ENCODE measurements at regions not wholly inside any gene's neighbourhood (a gene's known extent, or its start where the extent isn't known, plus 50 kb on each side); places are given as distances from the start of the nearest gene placed in this dataset.

DNA sequence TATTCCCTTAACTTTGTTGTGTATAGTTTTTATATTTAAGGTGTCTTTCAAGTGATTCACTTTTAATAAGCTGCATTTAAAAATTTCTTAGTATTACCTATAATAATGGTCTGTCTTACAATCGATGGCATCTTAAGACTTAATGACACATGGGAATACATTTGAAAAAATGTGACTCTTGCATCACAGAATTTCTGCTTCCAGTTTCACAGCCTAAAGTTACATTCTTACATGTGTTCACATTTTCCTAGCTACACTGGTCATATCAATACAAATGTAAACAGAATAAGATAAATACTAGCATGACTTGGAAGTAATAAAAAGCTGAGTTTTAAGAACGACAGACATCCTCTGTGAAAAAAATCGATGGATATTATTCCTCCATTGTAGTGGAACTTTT lies 1597.1 kb upstream of the MIR17HG start:
- H3K79me2 ChIP-seq (ENCODE audit: low read length) = no peaks in the 10 kb centered on the region
- H3K9me3 ChIP-seq (ENCODE audit: low read length) = no peaks in the 10 kb centered on the region
- DNase-seq = no peak
- H4K20me1 ChIP-seq (ENCODE audit: insufficient read depth, low read depth, low read length) = no peaks in the 10 kb centered on the region
- no peaks in the 10 kb centered on the region for H3K36me3 ChIP-seq (ENCODE audit: insufficient read depth, low read length)
- no peaks in the 10 kb centered on the region for H3K4me1 ChIP-seq (ENCODE audit: low read length)
- no peak overlapping the region for H3K4me3 ChIP-seq (ENCODE audit: low read length)
- H3K4me2 ChIP-seq (ENCODE audit: low read depth, low read length, poor library complexity, severe bottlenecking) = no peak overlapping the region
- H3K9me2 ChIP-seq (replicated peaks; ENCODE audit: insufficient read depth, low read length) = no peaks in the 10 kb centered on the region
- H3K27ac ChIP-seq (ENCODE audit: low read length) = no peak overlapping the region
- H3K9ac ChIP-seq (ENCODE audit: low read length) = no peak overlapping the region
- no peaks in the 10 kb centered on the region for H3K27me3 ChIP-seq (ENCODE audit: low read length)
- peak overlapping the region; percentile 83 for H2AFZ ChIP-seq (ENCODE audit: low read length)

DNA sequence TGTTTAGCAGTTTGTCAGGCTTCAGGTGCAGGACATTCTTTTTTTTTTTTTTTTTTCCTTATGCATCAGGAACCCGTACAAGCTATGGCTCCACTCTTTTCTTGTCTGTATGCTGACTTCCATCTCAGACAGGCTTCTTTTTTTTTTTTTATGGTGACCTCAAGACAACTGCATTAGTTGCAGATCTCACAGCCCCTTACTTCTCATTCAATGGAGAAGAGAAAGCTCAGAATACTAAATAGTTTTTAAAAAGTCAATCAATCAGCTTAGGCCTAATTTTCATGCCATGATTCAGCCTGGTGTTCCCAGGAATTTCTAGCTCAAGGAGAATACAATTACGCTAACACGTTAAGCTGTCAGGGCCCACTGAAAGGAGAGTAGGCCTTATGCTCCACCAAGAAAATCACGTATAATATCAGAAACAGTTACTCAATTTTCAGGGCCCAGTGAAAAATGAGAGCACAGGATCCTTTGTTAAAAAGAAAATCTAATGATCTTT lies 1596.0 kb upstream of the MIR17HG start:
- Histone ChIP-seq H3K27ac (ENCODE audit: low read length) (no peak overlapping the region), H3K36me3 (ENCODE audit: insufficient read depth, low read length) (no peaks in the 10 kb centered on the region)

DNA sequence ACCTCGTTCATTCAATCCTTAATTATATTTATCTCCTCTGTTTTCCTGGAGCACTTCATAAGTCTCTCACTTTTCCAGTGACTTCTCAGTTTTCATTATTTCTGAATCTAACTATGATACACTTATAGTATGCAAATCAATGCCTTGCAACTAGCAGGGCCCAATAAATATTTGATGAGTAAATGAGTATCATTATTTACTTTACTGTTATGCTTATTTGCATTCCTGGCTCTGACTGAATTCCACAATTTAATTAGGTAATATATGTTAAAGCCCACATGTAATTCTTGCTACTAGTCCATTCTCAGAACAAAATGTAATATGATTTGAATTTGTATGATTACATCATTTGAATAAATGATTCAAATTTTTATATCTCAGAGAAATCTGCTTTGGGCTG lies 1595.1 kb upstream of the MIR17HG start:
- no peaks in the 10 kb centered on the region for H4K20me1 ChIP-seq (ENCODE audit: insufficient read depth, low read depth, low read length)
- H2AFZ ChIP-seq (ENCODE audit: low read length) = no peak overlapping the region; the same call in 1 of the 2 replicates
- peaks cover 6% of the 10 kb centered on the region for H3K9me3 ChIP-seq (ENCODE audit: low read length)
- no peaks in the 10 kb centered on the region for H3K36me3 ChIP-seq (ENCODE audit: insufficient read depth, low read length)
- no peak for DNase-seq
- no peak overlapping the region for H3K9ac ChIP-seq (ENCODE audit: low read length)
- H3K9me2 ChIP-seq (replicated peaks; ENCODE audit: insufficient read depth, low read length) = no peaks in the 10 kb centered on the region
- no peak overlapping the region for H3K27ac ChIP-seq (ENCODE audit: low read length)
- no peak overlapping the region for H3K4me3 ChIP-seq (ENCODE audit: low read length)
- no peaks in the 10 kb centered on the region for H3K27me3 ChIP-seq (ENCODE audit: low read length)
- H3K4me1 ChIP-seq (ENCODE audit: low read length) = no peaks in the 10 kb centered on the region
- H3K4me2 ChIP-seq (ENCODE audit: low read depth, low read length, poor library complexity, severe bottlenecking) = no peak overlapping the region
- no peaks in the 10 kb centered on the region for H3K79me2 ChIP-seq (ENCODE audit: low read length)

More for the DNA sequence above, 1596.0 kb upstream of the MIR17HG start:
- H3K9ac ChIP-seq (ENCODE audit: low read length) = no peak overlapping the region
- H3K27me3 ChIP-seq (ENCODE audit: low read length) = no peaks in the 10 kb centered on the region
- no peaks in the 10 kb centered on the region for H4K20me1 ChIP-seq (ENCODE audit: insufficient read depth, low read depth, low read length)
- no peaks in the 10 kb centered on the region for H3K4me1 ChIP-seq (ENCODE audit: low read length)
- H3K9me3 ChIP-seq (ENCODE audit: low read length) = peaks cover 6% of the 10 kb centered on the region
- no peaks in the 10 kb centered on the region for H3K9me2 ChIP-seq (replicated peaks; ENCODE audit: insufficient read depth, low read length)
- DNase-seq = no peak
- peak overlapping the region; percentile 75; the same call in 1 of the 2 replicates for H2AFZ ChIP-seq (ENCODE audit: low read length)
- H3K4me2 ChIP-seq (ENCODE audit: low read depth, low read length, poor library complexity, severe bottlenecking) = no peak overlapping the region
- H3K79me2 ChIP-seq (ENCODE audit: low read length) = no peaks in the 10 kb centered on the region
- H3K4me3 ChIP-seq (ENCODE audit: low read length) = no peak overlapping the region

DNA sequence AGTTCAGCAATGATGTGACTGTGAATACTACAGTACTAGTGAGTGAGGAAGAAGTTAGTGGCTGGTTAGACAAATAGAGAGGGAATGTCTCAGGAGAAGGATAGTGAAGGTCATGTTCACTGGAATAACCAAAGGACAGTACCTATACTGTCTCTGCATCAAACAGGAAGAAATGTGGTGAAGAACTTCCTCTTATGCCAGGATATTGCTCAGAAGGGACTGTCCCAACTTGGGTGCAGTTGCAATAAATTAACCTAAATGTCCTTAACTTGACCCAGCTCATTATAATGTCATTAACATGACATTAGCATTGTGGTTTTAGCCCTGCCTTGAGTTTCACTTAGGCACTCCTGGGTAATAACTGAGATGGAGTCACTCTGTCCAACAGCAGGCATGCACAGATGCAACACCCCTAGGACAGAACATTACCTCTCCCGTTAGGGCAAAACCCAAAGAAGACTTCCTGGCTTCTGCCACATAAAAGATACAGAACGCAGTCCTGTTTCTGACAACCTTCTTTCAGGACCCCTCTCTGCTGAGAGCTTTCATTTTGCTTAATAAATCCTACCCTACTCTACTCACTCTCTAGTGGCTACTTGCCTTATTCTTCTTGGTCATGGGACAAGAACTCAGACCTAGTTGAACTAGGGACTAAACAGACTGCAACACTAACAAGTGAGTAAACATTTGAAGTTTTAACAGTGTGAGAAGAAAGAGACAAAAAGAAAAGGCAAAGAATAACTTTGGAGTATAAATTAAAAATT lies 1591.6 kb upstream of the MIR17HG start:
- Histone ChIP-seq H3K27me3 (ENCODE audit: low read length) (no peaks in the 10 kb centered on the region), H4K20me1 (ENCODE audit: insufficient read depth, low read depth, low read length) (no peaks in the 10 kb centered on the region), H3K79me2 (ENCODE audit: low read length) (no peaks in the 10 kb centered on the region), H3K9me3 (ENCODE audit: low read length) (peaks cover 6% of the 10 kb centered on the region), H3K27ac (ENCODE audit: low read length) (no peak overlapping the region), H3K9ac (ENCODE audit: low read length) (no peak overlapping the region), H3K4me3 (ENCODE audit: low read length) (no peak overlapping the region), H3K9me2 (replicated peaks; ENCODE audit: insufficient read depth, low read length) (no peaks in the 10 kb centered on the region), H3K36me3 (ENCODE audit: insufficient read depth, low read length) (no peaks in the 10 kb centered on the region), H3K4me2 (ENCODE audit: low read depth, low read length, poor library complexity, severe bottlenecking) (no peak overlapping the region), H2AFZ (ENCODE audit: low read length) (no peak overlapping the region), H3K4me1 (ENCODE audit: low read length) (no peaks in the 10 kb centered on the region)
- no peak for DNase-seq

DNA sequence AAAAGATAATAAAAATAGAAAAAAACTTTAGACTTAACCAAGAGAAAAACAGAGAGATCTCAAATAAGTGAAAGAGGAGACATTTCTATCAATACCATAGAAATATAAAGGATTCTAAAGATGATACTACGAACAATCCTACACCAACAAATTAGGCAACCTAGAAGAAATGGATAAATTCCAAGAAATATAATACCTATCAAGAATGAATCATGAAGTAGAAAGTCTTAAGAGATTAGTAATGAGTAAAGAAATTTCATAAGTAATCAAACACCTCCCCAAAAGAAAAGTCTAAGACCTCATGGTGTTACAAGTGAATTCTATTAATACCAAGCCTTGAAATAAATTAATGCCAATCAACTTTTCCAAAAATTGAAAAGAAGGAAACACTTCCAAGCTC lies 1584.5 kb upstream of the MIR17HG start:
- no peak for DNase-seq
- no peaks in the 10 kb centered on the region for H3K79me2 ChIP-seq (ENCODE audit: low read length)
- H4K20me1 ChIP-seq (ENCODE audit: insufficient read depth, low read depth, low read length) = no peaks in the 10 kb centered on the region
- H3K36me3 ChIP-seq (ENCODE audit: insufficient read depth, low read length) = no peaks in the 10 kb centered on the region
- H3K4me2 ChIP-seq (ENCODE audit: low read depth, low read length, poor library complexity, severe bottlenecking) = no peak overlapping the region
- H3K9ac ChIP-seq (ENCODE audit: low read length) = no peak overlapping the region
- no peak overlapping the region for H2AFZ ChIP-seq (ENCODE audit: low read length)
- no peak overlapping the region for H3K27ac ChIP-seq (ENCODE audit: low read length)
- no peaks in the 10 kb centered on the region for H3K9me2 ChIP-seq (replicated peaks; ENCODE audit: insufficient read depth, low read length)
- no peaks in the 10 kb centered on the region for H3K27me3 ChIP-seq (ENCODE audit: low read length)
- H3K4me1 ChIP-seq (ENCODE audit: low read length) = no peaks in the 10 kb centered on the region
- no peaks in the 10 kb centered on the region for H3K9me3 ChIP-seq (ENCODE audit: low read length)
- no peak overlapping the region for H3K4me3 ChIP-seq (ENCODE audit: low read length)

DNA sequence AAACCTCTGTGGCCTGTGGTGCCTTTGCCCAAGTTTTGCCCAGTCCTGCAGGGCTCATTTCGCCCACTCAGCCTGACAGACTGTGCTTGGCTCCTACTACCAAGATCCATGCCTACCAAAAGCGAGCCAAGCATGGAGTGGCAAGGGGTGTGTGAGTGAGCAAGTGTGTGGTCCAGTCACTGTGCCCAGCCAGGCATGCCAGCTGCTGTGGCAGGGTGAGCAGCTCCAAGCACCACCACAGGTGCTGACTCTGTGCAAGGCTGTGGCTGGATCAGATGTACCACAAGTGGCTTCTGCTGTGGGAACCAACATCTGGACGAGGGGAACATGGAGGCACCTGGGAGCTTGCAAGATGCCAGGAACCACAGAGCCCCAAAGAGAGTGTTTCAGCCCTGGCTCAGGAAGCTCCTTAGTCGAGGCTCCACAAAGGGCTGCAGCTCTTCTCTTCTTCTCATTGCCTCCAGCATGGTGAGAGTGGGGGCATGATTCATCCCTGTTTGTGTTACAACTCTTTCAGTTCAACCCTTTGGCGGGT lies 1564.2 kb upstream of the MIR17HG start:
- peak overlapping the region; percentile 87 for H2AFZ ChIP-seq (ENCODE audit: low read length)
- peak overlapping the region; percentile 34; the same call in 1 of the 2 replicates for H3K9ac ChIP-seq (ENCODE audit: low read length)
- no peaks in the 10 kb centered on the region for H3K9me3 ChIP-seq (ENCODE audit: low read length)
- H4K20me1 ChIP-seq (ENCODE audit: insufficient read depth, low read depth, low read length) = no peaks in the 10 kb centered on the region
- H3K36me3 ChIP-seq (ENCODE audit: insufficient read depth, low read length) = no peaks in the 10 kb centered on the region
- no peak overlapping the region for H3K27ac ChIP-seq (ENCODE audit: low read length)
- no peak for DNase-seq
- no peaks in the 10 kb centered on the region for H3K79me2 ChIP-seq (ENCODE audit: low read length)
- peaks cover 9% of the 10 kb centered on the region for H3K4me1 ChIP-seq (ENCODE audit: low read length)
- no peaks in the 10 kb centered on the region for H3K9me2 ChIP-seq (replicated peaks; ENCODE audit: insufficient read depth, low read length)
- H3K27me3 ChIP-seq (ENCODE audit: low read length) = no peaks in the 10 kb centered on the region
- peak overlapping the region; percentile 18; the same call in 1 of the 2 replicates for H3K4me3 ChIP-seq (ENCODE audit: low read length)
- H3K4me2 ChIP-seq (ENCODE audit: low read depth, low read length, poor library complexity, severe bottlenecking) = peak overlapping the region; percentile 49

DNA sequence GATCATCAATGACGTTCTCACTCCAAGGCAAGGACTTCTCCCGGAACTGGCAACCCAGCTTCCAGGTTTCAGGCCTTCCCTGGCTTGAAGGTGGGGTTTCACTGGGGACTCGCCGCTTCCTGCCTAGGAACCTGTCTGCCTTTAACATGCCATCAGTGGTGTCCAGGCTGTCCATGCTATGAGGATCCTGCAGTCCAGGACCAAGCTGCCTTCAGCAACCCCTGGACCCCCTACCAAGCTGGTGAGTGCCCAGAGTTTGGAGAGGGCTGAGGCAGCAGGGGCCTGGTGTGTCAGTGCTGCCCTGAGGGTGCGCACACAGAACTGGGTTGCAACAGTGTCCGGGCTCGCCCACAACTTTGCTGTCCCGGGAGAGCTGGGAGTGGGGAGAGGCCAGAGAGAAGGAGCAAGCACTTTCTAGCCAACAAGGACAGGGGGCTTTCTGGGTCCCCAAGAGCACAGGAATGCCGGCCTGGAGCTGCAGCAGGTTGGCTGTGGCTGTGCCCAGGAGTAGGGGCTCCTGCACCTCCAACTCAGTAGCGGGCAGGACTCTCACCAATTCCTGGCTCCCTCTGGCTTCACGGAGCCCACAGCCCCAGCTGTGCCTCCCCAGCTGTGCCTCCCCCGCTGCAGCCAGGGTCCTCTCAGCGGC lies 1563.2 kb upstream of the MIR17HG start:
- no peaks in the 10 kb centered on the region for H4K20me1 ChIP-seq (ENCODE audit: insufficient read depth, low read depth, low read length)
- H3K4me1 ChIP-seq (ENCODE audit: low read length) = peaks cover 9% of the 10 kb centered on the region
- no peaks in the 10 kb centered on the region for H3K79me2 ChIP-seq (ENCODE audit: low read length)
- H3K27ac ChIP-seq (ENCODE audit: low read length) = no peak overlapping the region
- no peaks in the 10 kb centered on the region for H3K36me3 ChIP-seq (ENCODE audit: insufficient read depth, low read length)
- DNase-seq = no peak
- peak overlapping the region; percentile 18; the same call in 1 of the 2 replicates for H3K4me3 ChIP-seq (ENCODE audit: low read length)
- no peaks in the 10 kb centered on the region for H3K27me3 ChIP-seq (ENCODE audit: low read length)
- H3K9ac ChIP-seq (ENCODE audit: low read length) = peak overlapping the region; percentile 34; the same call in 1 of the 2 replicates
- no peaks in the 10 kb centered on the region for H3K9me2 ChIP-seq (replicated peaks; ENCODE audit: insufficient read depth, low read length)
- peak overlapping the region; percentile 87 for H2AFZ ChIP-seq (ENCODE audit: low read length)
- H3K9me3 ChIP-seq (ENCODE audit: low read length) = no peaks in the 10 kb centered on the region
- H3K4me2 ChIP-seq (ENCODE audit: low read depth, low read length, poor library complexity, severe bottlenecking) = peak overlapping the region; percentile 49

DNA sequence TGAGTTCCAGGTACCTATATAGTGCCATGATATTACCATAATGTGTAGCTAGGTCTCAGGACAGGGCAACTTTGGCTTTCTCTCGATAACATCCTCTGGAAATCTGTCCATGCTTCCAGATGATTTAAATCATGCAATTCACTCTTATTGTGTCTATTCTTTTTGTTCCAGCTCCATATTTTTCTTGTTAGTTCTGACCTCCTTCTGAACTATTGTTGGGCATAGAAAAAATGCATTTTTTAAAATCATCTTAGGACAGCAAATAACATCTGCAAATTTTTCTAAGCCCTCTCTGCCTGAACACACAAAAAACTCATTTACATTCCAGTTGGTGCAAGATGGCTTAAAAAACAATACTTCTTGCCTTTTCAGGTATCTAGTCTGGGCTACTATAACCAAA lies 1561.0 kb upstream of the MIR17HG start:
- no peak overlapping the region for H3K27ac ChIP-seq (ENCODE audit: low read length)
- no peaks in the 10 kb centered on the region for H3K27me3 ChIP-seq (ENCODE audit: low read length)
- H3K4me1 ChIP-seq (ENCODE audit: low read length) = peaks cover 9% of the 10 kb centered on the region
- no peak for DNase-seq
- no peaks in the 10 kb centered on the region for H3K79me2 ChIP-seq (ENCODE audit: low read length)
- no peak overlapping the region for H3K4me2 ChIP-seq (ENCODE audit: low read depth, low read length, poor library complexity, severe bottlenecking)
- no peak overlapping the region for H2AFZ ChIP-seq (ENCODE audit: low read length)
- H3K36me3 ChIP-seq (ENCODE audit: insufficient read depth, low read length) = no peaks in the 10 kb centered on the region
- H4K20me1 ChIP-seq (ENCODE audit: insufficient read depth, low read depth, low read length) = no peaks in the 10 kb centered on the region
- H3K9me2 ChIP-seq (replicated peaks; ENCODE audit: insufficient read depth, low read length) = no peaks in the 10 kb centered on the region
- no peaks in the 10 kb centered on the region for H3K9me3 ChIP-seq (ENCODE audit: low read length)
- no peak overlapping the region for H3K9ac ChIP-seq (ENCODE audit: low read length)
- no peak overlapping the region for H3K4me3 ChIP-seq (ENCODE audit: low read length)
